ENCODE measurements at regions not wholly inside any gene's neighbourhood (a gene's known extent, or its start where the extent isn't known, plus 50 kb on each side); places are given as distances from the start of the nearest gene placed in this dataset.

DNA sequence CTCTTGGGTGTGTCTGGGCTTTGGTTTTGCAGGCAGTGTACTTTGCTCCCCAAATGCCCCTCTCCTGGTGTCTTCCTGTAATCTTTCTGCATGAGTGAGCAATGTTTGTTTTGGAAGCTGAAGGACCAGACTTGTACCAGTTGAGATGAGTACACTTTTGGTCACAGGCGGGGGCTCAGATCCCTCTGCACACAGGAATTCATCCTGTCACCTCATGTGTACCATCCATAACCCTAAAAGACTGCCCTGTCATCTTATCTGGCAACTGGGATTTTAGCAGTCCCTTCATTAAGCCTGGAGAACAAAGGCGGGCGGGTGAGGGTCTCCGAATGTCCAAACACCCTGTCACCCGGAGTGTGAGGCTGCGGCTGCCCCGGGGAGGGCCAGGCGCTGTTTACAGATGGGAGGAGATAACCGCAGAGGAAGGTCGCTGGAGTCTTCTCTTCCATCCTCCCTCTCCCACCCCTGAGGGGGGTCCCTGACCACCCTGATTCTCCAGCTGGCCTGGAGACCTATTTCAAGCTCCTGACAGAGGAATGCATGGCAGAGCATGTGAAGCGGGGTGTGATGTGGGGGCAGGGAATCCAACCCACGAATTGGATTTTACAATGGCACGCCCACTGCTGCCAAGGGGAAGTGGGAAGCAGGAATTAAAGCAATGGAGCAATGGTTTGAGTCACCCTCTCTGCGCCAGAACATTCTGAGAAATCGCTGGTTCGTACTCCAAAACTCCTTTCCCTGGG is 158.2 kb upstream of the MYCN start:
- TF ChIP-seq, protein P1, sequence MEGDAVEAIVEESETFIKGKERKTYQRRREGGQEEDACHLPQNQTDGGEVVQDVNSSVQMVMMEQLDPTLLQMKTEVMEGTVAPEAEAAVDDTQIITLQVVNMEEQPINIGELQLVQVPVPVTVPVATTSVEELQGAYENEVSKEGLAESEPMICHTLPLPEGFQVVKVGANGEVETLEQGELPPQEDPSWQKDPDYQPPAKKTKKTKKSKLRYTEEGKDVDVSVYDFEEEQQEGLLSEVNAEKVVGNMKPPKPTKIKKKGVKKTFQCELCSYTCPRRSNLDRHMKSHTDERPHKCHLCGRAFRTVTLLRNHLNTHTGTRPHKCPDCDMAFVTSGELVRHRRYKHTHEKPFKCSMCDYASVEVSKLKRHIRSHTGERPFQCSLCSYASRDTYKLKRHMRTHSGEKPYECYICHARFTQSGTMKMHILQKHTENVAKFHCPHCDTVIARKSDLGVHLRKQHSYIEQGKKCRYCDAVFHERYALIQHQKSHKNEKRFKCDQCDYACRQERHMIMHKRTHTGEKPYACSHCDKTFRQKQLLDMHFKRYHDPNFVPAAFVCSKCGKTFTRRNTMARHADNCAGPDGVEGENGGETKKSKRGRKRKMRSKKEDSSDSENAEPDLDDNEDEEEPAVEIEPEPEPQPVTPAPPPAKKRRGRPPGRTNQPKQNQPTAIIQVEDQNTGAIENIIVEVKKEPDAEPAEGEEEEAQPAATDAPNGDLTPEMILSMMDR (IDR thresholded peaks at IDR 0.05) = no peak
- no peak for TF ChIP-seq POLR2A (IDR thresholded peaks at IDR 0.05)
